ENCODE measurements at regions not wholly inside any gene's neighbourhood (a gene's known extent, or its start where the extent isn't known, plus 50 kb on each side); places are given as distances from the start of the nearest gene placed in this dataset.
"Not testable (repeated sequence)": the region's sequence is repeated elsewhere in the genome, so short reads cannot be mapped to it uniquely, and the experiment has no call there.

- no peaks in the 10 kb centered on the region for H3K4me1 ChIP-seq
- H3K4me3 ChIP-seq: no peak overlapping the region
- no peak for TF ChIP-seq CTCF (IDR thresholded peaks at IDR 0.05)
- no peak overlapping the region for H3K27ac ChIP-seq
- intact Hi-C loops (cut with DNase I): no loop called here
- no peak for DNase-seq
- no peak for ATAC-seq
- H3K27me3 ChIP-seq (ENCODE audit: insufficient read depth in 3 of 3, low read length in 2 of 3): peaks cover 0 to 2% (median 0%) of the 10 kb centered on the region in 3 donors
- H3K36me3 ChIP-seq (ENCODE audit: insufficient read depth in 1 of 2, low read depth in 1 of 2): no peaks in the 10 kb centered on the region
- no peaks in the 10 kb centered on the region for H3K9me3 ChIP-seq
- WGBS, 3 donors: 67 to 81% (median 74%) methylated on average over 14 of the region's 14 CpGs
These were observed 272.0 kb upstream of the SFSWAP start for GRCh38 chr12:131438881-131439280.

GRCh38 chr12:131439752-131440151 lies 271.1 kb upstream of the SFSWAP start:
- H3K27ac ChIP-seq; H3K36me3 ChIP-seq (ENCODE audit: insufficient read depth in 1 of 2, low read depth in 1 of 2); DNase-seq; intact Hi-C loops (cut with DNase I); H3K4me3 ChIP-seq; H3K27me3 ChIP-seq (ENCODE audit: insufficient read depth in 3 of 3, low read length in 2 of 3); H3K4me1 ChIP-seq; H3K9me3 ChIP-seq; ATAC-seq: not testable (repeated sequence)
- WGBS, 3 donors: no CpG with 5 or more reads among the region's 8 CpGs

- 46 to 80% (median 66%) methylated on average over 2 to 12 of the region's 21 CpGs for WGBS, 3 donors
- H3K27ac ChIP-seq; H3K9me3 ChIP-seq; H3K27me3 ChIP-seq (ENCODE audit: insufficient read depth in 3 of 3, low read length in 2 of 3); ATAC-seq; intact Hi-C loops (cut with DNase I); H3K4me1 ChIP-seq; DNase-seq; H3K4me3 ChIP-seq; H3K36me3 ChIP-seq (ENCODE audit: insufficient read depth in 1 of 2, low read depth in 1 of 2): not testable (repeated sequence)
These were observed 270.5 kb upstream of the SFSWAP start for GRCh38 chr12:131440209-131441059.

DNA sequence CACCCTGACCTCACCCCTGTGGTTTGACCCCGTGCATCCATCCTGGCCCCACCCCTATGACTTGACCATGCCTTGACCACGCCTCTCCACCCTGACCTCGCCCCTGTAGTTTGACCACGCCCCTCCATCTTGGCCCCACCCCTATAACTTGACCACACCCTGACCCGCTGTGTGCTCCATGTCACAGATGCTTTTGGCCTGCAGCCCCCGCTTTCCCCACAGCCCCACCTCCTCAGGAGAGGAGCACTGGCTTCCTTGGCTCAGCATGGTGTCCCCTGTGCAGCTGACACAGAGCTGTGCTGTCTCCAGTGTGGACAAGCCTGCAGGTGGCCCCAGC lies 269.9 kb upstream of the SFSWAP start:
- TF ChIP-seq CTCF (IDR thresholded peaks at IDR 0.05): no peak
- WGBS, 3 donors: 77 to 81% (median 78%) methylated on average over 5 to 6 of the region's 6 CpGs
- peaks cover 0 to 4% (median 0%) of the 10 kb centered on the region in 3 donors for H3K27me3 ChIP-seq (ENCODE audit: insufficient read depth in 3 of 3, low read length in 2 of 3)

DNA sequence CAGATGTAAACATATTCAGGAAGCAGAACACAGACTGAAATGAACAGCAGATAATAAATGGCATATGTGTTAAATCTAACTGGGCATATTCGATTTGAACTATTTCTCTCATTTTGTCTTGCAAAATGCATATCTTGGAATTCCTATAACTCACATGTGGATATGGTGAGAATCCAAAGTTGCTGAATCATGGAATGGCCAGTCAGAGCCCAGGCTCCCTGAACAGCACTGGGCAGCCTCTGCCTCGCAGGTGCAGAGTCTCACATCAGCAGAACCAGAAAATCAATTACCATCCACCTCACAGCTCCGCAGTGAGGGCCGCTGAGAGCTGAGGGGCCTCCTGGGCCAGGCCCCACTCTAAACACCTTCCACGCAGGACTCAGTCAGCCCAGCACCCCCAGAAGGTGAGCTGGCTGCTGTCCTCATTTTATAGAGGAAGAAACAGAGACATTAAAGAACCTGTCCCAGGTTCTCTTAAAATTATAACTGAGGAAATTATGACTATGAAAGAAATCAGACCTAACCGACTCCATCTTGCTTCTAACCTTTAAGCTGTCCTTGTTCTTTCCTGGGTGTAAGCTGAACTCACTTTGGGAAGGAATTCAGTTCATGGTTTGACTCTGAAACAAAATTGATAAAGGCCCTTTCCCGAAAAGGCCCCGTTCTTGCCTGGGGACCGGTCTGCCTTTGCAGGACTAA lies 269.1 kb upstream of the SFSWAP start:
- 61 to 75% (median 67%) methylated on average over 8 to 9 of the region's 9 CpGs for WGBS, 3 donors
- TF ChIP-seq CTCF (IDR thresholded peaks at IDR 0.05): no peak
- intact Hi-C loops (cut with DNase I): no loop called here
- Histone ChIP-seq H3K4me1 (no peaks in the 10 kb centered on the region), H3K4me3 (no peak overlapping the region), H3K36me3 (ENCODE audit: insufficient read depth in 1 of 2, low read depth in 1 of 2) (no peaks in the 10 kb centered on the region), H3K9me3 (no peaks in the 10 kb centered on the region), H3K27ac (no peak overlapping the region), H3K27me3 (ENCODE audit: insufficient read depth in 3 of 3, low read length in 2 of 3) (peaks cover 0 to 4% (median 0%) of the 10 kb centered on the region in 3 donors)
- DNase-seq (no peak), ATAC-seq (no peak)

More for the DNA sequence above, 269.9 kb upstream of the SFSWAP start:
- intact Hi-C loops (cut with DNase I): no loop called here
- no peak for ATAC-seq
- no peaks in the 10 kb centered on the region for H3K36me3 ChIP-seq (ENCODE audit: insufficient read depth in 1 of 2, low read depth in 1 of 2)
- no peak overlapping the region for H3K4me3 ChIP-seq
- no peaks in the 10 kb centered on the region for H3K9me3 ChIP-seq
- DNase-seq: peak in 1 of 2 donors; percentile 43
- H3K27ac ChIP-seq: no peak overlapping the region
- no peaks in the 10 kb centered on the region for H3K4me1 ChIP-seq

Data from psoas muscle (tissue), 7 donors.